HEK293T (cell line): ENCODE measurements at regions not wholly inside any gene's neighbourhood (a gene's known extent, or its start where the extent isn't known, plus 50 kb on each side); places are given as distances from the start of the nearest gene placed in this dataset.
"Not testable (repeated sequence)": the region's sequence is repeated elsewhere in the genome, so short reads cannot be mapped to it uniquely, and the experiment has no call there.

Experiments used
- CTCF ChIA-PET: fragments of 350-600 bp; formaldehyde crosslinking; extraction: SDS; loops from one replicate; lab custom pipeline; 2021; ENCODE audit warnings: antibody characterized with exemption, inconsistent platforms; lab: Yijun Ruan, JAX
- POLR2A ChIA-PET: fragments of 350-600 bp; formaldehyde crosslinking; extraction: SDS; loops from one replicate; lab custom pipeline; 2020; ENCODE audit warnings: antibody characterized with exemption, inconsistent platforms; lab: Yijun Ruan, JAX
- DNase-seq: peaks from one replicate; pipeline ENCODE4 v3.0.0; 2012; ENCODE audit warnings: mixed read lengths; ENCODE audit errors: extremely low spot score
- ARNT ChIP-seq: fragments of 450-650 bp; IDR thresholded peaks from 2 replicates; pipeline ENCODE4 v1.6.1; 2017; ENCODE audit warnings: mild to moderate bottlenecking
- BHLHE40 ChIP-seq: fragments of 450-650 bp; IDR thresholded peaks from 2 replicates; pipeline ENCODE4 v1.6.1; 2016; ENCODE audit warnings: mild to moderate bottlenecking, moderate library complexity, borderline replicate concordance
- CTBP1 ChIP-seq: fragments of 450-650 bp; IDR thresholded peaks from 2 replicates; pipeline ENCODE4 v1.6.1; 2016; ENCODE audit warnings: borderline replicate concordance
- ELF4 ChIP-seq: fragments of 450-650 bp; IDR thresholded peaks from 2 replicates; pipeline ENCODE4 v1.6.1; 2017; ENCODE audit warnings: antibody characterized with exemption
- FOXA1 ChIP-seq: fragments of 450-650 bp; IDR thresholded peaks from 2 replicates; pipeline ENCODE4 v1.6.1; 2016; ENCODE audit warnings: mild to moderate bottlenecking
- FOXK2 ChIP-seq: fragments of 450-650 bp; IDR thresholded peaks from 2 replicates; pipeline ENCODE4 v1.6.1; 2016; ENCODE audit warnings: mild to moderate bottlenecking
- FOXM1 ChIP-seq: fragments of 450-650 bp; IDR thresholded peaks from 2 replicates; pipeline ENCODE4 v1.6.1; 2017; ENCODE audit warnings: mild to moderate bottlenecking, borderline replicate concordance
- HDGF ChIP-seq: fragments of 450-650 bp; IDR thresholded peaks from 2 replicates; pipeline ENCODE4 v1.6.1; 2017; ENCODE audit warnings: antibody characterized with exemption, borderline replicate concordance
- L3MBTL2 ChIP-seq: fragments of 450-650 bp; conservative IDR thresholded peaks from 2 replicates; pipeline ENCODE4 v1.6.1; 2016; ENCODE audit warnings: mild to moderate bottlenecking
- LEF1 ChIP-seq: fragments of 450-650 bp; IDR thresholded peaks from 2 replicates; pipeline ENCODE4 v1.6.1; 2017; ENCODE audit warnings: mild to moderate bottlenecking, borderline replicate concordance
- NFRKB ChIP-seq: fragments of 450-650 bp; IDR thresholded peaks from 2 replicates; pipeline ENCODE4 v1.6.1; 2016; ENCODE audit warnings: mild to moderate bottlenecking, moderate library complexity
- SP1 ChIP-seq: fragments of 450-650 bp; IDR thresholded peaks from 2 replicates; pipeline ENCODE4 v1.6.1; 2017
- SUZ12 ChIP-seq: fragments of 450-650 bp; IDR thresholded peaks from 2 replicates; pipeline ENCODE4 v1.6.1; 2016; ENCODE audit warnings: mild to moderate bottlenecking
- TARDBP ChIP-seq: fragments of 450-650 bp; IDR thresholded peaks from 2 replicates; pipeline ENCODE4 v1.6.1; 2016
- ZNF384 ChIP-seq: fragments of 450-650 bp; IDR thresholded peaks from 2 replicates; pipeline ENCODE4 v1.6.1; 2016
- TF ChIP-seq, protein P1 (sequence below): fragments of 450-650 bp; IDR thresholded peaks from 2 replicates; pipeline ENCODE4 v1.6.1; 2016

DNA sequence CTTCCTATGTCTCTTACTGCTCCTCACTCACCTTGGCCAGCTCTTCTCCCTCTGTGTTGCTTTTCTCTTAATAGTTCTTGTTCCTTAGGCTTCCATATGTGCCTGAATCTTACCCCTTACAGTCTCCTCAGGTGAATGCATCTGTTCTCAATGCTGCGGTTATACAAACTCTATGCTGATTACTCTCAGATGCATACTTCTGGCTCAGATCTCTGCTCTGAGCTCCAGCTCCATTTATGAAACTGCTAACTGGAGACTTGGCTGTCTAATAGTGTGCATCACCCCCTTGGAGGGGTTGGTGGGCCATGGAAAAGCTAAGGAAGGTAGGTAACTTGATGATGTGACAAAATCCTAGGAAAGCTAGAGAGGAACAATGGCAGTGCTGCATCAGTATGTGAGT, 422.5 kb downstream of the TMEM135 start:
- ChIA-PET CTCF (no interaction called here), POLR2A (no interaction called here)
- no peak for TF ChIP-seq FOXA1
- no peak for DNase-seq

DNA sequence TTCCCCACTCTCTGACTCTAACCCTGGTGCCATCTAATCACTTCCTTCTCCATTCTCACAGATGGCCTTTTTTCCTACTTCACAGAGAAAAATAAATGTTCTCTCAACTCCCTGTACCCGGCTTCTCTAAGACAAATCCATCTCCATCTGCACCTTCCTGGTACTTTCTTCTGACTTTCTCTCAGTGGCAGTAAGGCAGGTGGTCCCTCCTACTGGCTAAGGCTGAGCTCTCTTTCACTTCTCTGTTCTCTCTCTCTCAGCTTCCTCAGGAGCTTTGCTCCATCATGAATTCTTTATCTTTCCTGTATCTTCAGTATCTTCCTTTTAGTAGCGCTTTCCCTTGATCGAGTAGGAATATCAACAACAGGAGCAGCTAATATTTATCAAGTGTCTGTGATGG, 421.6 kb downstream of the TMEM135 start:
- ChIA-PET POLR2A (no interaction called here), CTCF (no interaction called here)
- DNase-seq, result no peak
- TF ChIP-seq, protein P1, sequence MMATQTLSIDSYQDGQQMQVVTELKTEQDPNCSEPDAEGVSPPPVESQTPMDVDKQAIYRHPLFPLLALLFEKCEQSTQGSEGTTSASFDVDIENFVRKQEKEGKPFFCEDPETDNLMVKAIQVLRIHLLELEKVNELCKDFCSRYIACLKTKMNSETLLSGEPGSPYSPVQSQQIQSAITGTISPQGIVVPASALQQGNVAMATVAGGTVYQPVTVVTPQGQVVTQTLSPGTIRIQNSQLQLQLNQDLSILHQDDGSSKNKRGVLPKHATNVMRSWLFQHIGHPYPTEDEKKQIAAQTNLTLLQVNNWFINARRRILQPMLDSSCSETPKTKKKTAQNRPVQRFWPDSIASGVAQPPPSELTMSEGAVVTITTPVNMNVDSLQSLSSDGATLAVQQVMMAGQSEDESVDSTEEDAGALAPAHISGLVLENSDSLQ, result no peak
- TF ChIP-seq FOXA1, result no peak
- no peak for TF ChIP-seq NFRKB
- TF ChIP-seq LEF1, result no peak
- TF ChIP-seq ARNT, result no peak
- no peak for TF ChIP-seq ZNF384
- TF ChIP-seq SP1, result no peak
- TF ChIP-seq HDGF, result no peak
- no peak for TF ChIP-seq CTBP1
- no peak for TF ChIP-seq L3MBTL2
- TF ChIP-seq FOXK2, result no peak
- TF ChIP-seq SUZ12, result no peak
- no peak for TF ChIP-seq ELF4
- no peak for TF ChIP-seq BHLHE40
- TF ChIP-seq TARDBP, result no peak
- TF ChIP-seq FOXM1, result no peak

DNA sequence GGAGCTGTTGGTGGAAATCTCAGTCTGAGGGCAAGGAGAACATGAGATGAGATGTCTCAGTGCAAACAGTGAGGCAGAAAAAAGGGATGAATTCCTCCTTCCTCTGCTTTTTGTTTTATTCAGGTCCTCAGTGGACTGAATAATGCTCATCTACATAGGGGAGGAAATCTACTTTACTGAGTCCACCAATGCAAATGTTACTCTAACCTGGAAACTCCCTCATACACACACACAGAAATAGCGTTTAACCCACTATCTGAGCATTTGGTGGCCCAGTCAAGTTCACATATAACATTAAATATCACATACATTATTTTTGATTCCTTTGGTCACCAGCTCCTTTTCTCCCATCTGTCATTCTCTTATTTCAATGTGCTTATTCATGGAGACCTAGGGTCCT, 418.8 kb downstream of the TMEM135 start:
- DNase-seq, result no peak
- POLR2A ChIA-PET, result no interaction called here
- no peak for TF ChIP-seq BHLHE40
- TF ChIP-seq CTBP1, result no peak
- no peak for TF ChIP-seq ZNF384
- TF ChIP-seq, protein P1, result no peak
- no peak for TF ChIP-seq HDGF
- no peak for TF ChIP-seq L3MBTL2
- TF ChIP-seq SUZ12, result no peak
- no peak for TF ChIP-seq FOXK2
- CTCF ChIA-PET, result no interaction called here

DNA sequence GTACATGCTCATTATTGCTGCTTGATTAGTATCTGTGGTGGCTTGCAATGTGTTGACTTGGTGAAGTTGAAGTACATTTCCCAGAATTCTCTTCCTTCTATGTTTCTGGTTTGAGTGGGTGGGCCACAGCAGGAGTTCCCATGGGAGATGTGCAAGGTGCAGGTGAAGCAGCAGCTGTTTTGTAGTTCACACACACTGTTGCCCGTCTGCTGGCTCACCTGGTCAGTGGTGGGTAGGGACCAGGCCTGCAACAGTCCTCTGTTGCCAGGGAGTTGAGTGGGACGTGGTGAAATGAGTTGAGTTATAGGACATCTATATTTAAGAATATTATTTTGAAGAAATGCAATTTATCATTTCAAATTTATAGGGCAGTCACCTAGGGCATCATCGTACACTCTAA, 417.4 kb downstream of the TMEM135 start:
- POLR2A ChIA-PET, result no interaction called here
- no peak for DNase-seq
- CTCF ChIA-PET, result no interaction called here
- TF ChIP-seq FOXM1 (no peak), SUZ12 (no peak), ELF4 (no peak), FOXK2 (no peak), NFRKB (no peak), CTBP1 (no peak), FOXA1 (no peak), BHLHE40 (no peak), HDGF (no peak), TARDBP (no peak), LEF1 (no peak), L3MBTL2 (no peak), ARNT (no peak), ZNF384 (no peak), SP1 (no peak)
- TF ChIP-seq, protein P1, result no peak

DNA sequence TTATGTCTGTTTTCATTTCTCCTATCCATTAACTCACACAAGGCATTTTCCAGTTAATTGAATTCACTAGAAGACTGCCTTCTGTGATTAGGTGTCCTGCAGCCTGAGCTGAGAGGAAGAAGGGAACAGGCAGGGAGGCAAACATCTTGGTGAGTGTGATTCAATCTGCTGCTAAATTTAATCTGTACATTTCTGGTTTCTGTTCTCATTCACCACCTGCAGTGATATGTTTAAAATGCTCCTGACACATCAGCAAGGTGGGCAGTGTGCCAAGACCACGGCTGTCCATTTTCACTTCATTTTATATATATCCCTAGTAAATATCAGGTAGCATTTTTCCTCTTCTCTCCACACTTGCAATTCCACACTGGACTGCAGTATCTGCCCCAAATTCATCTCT, 416.5 kb downstream of the TMEM135 start:
- TF ChIP-seq BHLHE40, result no peak
- no peak for TF ChIP-seq FOXK2
- no peak for TF ChIP-seq CTBP1
- no peak for TF ChIP-seq FOXM1
- TF ChIP-seq HDGF, result no peak
- no peak for TF ChIP-seq ELF4
- TF ChIP-seq TARDBP, result no peak
- TF ChIP-seq, protein P1, result no peak
- TF ChIP-seq SP1, result no peak
- TF ChIP-seq FOXA1, result no peak
- TF ChIP-seq ZNF384, result no peak
- no peak for TF ChIP-seq LEF1
- no peak for TF ChIP-seq SUZ12
- no peak for TF ChIP-seq L3MBTL2
- no peak for TF ChIP-seq NFRKB
- TF ChIP-seq ARNT, result no peak
- ChIA-PET CTCF (no interaction called here), POLR2A (no interaction called here)
- DNase-seq, result no peak

DNA sequence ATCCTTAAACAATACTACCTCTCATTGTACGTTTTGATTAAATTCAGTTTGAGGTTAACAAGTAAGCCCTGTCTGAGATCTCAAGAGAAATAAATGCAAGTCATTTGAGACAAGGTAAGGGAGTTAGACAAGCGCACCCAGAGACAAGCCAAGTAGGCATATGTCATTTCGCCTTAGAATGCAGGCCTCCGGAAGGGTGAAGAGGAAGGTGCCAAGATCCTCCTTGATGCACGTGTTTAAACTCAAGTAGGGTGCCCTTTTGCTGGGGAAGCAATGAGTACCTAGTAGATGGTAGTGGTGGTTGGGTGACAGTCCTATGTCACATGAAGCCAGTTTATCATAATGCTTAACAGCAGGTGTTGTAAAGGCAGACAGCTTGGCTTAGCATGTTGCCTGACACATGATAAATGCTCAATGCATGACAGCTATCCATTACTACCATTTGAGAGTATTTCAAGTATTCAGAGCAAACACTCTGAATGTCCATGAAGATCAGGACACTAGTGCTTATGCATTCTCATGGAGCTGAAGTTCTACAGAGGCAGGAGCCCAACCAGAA, 415.9 kb downstream of the TMEM135 start:
- POLR2A ChIA-PET, result no interaction called here
- CTCF ChIA-PET, result no interaction called here
- TF ChIP-seq SP1 (no peak), ZNF384 (no peak), BHLHE40 (no peak), FOXM1 (no peak), FOXK2 (no peak), ELF4 (no peak), NFRKB (no peak), HDGF (no peak), ARNT (no peak), L3MBTL2 (no peak), LEF1 (no peak), TARDBP (no peak), SUZ12 (no peak), CTBP1 (no peak), FOXA1 (no peak)
- TF ChIP-seq, protein P1, result no peak
- DNase-seq, result no peak

DNA sequence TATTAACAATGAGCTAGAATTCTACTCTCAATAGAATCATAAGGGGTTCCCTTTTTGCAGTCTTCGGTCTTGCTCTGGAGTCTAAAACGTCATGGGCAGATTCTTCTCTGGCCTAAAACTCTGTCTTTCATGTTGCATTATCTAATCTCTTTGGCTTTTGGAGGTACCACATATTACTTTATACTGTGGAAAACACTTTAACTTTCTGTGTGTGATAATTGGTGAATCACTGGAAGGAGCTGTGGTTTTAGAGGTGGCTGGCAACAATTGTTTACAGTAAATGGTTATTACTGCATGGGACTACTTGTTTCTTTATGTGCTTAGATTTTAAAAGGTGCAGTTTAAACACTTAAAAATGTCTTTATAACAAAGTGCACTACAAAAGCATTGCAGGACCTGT, 414.3 kb downstream of the TMEM135 start:
- POLR2A ChIA-PET, DNase-seq, CTCF ChIA-PET: not testable (repeated sequence)
